GM18502 (cell line): ENCODE measurements at regions not wholly inside any gene's neighbourhood (a gene's known extent, or its start where the extent isn't known, plus 50 kb on each side); places are given as distances from the start of the nearest gene placed in this dataset.

Source experiments
- ATAC-seq: cut with Tn5 transposase; IDR thresholded peaks from one replicate; pipeline ENCODE4 v1.9.1; 2021; ENCODE audit warnings: mild to moderate bottlenecking; ENCODE audit not compliant: unreplicated experiment, poor library complexity

DNA sequence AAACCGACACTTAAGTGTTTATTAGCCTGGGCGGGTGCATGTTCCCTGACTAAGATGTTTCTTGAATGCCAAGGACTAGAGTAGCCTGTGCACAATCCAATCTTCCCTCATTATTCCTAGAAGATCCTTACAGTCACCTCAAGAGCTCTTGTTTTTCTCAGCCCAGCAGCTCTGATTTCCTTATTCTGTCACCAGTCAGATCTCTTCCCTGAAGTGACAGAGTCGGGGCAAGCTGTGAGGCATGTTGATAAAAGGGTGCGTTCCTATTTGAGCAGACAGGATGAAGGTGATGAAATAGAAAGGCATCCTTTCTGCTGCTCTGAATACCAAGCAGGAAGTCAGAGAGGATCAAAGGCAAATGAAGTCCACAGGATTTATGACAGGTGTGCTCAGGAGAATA is 125.6 kb upstream of the MCTP2 start:
- ATAC-seq, result no peak

DNA sequence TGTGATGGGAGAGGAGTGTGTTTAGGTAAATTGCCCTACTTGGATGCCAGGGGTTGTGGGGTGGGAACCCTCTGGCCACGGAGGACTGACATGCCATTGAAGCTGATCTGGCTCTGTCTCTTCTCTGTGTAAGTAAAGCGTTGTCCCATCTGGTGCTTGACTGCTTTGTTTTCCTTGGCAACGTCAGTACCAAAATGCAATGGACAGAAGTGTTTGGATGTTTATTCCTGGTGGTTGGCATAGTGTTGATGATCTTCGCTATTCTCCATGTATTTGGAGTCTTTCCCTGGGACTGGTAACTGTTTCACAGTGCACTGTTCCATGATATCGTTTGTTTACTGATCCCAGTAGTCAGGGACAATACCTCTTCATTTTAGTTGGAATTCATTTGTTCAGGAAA is 130.5 kb upstream of the MCTP2 start:
- no peak for ATAC-seq

DNA sequence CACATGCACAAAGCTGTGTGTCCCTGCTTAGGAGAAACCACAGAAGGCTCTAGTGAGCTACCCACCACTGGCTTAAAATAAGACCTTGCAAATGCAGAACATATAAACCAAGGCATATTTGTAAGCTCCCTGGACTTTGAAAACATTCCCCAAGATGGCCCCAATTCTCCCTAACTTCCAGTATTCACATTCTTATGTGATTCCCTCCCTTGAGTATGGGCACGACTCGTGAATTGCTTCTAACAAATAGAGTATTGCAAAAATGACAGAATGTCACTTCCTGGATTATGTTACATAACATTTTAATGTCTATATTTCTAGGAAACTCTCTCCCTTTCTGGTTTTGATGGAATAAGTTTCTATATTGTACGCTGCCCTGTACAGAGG is 131.8 kb upstream of the MCTP2 start:
- no peak for ATAC-seq

DNA sequence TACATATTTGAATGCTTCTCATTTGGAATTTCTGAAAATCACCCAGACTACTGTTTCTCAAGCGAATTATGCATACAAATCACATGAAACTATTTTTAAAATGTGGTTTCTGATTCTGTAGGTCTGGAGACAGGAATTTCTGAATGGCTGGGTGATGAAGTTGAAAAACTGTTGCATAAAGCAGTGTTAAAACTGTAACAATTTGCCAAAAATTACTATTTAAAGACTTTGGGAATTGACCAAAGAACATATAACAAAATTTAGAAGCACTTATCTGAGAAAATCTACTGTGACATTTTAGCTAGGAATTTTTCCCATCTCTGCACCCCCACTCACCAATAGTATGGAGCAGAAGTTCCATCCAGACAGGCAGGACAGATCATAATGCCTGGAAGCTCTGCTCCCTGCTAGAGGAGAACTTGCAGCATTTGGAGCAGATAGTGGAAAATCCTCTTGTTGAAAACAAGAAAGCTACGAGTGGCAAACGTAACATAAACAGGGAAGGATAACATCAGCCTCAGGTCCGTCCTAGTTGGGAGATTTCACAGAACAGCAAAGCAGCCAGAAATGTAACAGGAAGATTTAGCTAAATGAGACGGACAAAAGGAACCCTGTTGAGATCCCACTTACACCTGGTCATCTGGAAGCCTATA is 132.3 kb upstream of the MCTP2 start:
- no peak for ATAC-seq

DNA sequence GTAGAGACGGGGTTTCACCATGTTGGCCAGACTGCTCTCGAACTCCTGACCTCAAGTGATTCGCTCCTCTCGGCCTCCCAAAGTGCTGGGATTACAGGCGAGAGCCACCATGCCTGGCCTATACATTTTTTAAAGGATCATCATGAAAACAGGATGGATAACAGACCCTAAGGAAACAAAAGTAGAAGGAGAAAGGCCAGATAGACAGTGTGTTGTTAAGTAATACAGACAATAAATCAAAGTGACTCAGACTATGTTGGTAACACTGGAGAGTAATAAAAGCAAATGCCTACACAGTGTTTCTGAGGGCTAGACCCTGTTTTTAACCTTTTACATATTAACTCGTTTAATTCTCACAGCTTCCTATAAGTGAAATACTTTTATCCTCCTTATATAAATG is 133.8 kb upstream of the MCTP2 start:
- ATAC-seq, result no peak

DNA sequence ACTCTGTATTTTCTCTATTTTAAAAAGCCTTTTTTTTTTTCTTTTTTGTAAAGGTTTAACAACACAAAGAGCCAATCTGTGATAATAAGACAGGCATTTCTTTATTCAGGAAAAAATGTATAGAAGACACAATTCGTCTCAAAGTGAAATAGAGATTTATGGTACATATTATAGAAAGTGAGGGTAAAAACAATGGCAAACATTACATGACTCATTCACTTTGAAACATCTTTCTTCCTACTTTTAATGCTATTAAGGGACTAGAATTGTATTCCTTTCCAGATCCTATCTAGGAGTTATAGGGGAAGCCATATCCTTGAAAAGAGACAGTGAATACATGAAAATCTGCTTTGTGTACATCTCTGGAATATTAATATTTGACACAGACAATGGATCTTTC is 137.1 kb upstream of the MCTP2 start:
- no peak for ATAC-seq

DNA sequence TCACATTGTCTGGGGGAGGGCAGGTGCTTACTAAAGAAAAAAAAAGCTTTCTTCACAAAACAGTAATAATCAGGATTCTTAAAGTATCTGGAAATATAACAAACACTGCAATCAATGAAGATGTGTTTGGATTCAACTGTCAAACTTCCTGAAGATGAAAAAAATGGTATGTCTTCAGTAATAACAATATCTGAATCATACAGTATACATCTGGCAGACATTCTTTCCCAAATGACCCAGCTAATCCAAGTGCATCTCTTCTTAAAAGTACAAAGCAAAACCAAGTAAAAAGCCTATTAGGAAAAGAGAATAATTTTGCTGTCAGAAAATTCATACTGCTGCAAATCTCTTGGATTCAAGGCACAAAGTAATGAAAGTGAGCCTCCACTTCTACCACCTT is 145.0 kb upstream of the MCTP2 start:
- no peak for ATAC-seq

DNA sequence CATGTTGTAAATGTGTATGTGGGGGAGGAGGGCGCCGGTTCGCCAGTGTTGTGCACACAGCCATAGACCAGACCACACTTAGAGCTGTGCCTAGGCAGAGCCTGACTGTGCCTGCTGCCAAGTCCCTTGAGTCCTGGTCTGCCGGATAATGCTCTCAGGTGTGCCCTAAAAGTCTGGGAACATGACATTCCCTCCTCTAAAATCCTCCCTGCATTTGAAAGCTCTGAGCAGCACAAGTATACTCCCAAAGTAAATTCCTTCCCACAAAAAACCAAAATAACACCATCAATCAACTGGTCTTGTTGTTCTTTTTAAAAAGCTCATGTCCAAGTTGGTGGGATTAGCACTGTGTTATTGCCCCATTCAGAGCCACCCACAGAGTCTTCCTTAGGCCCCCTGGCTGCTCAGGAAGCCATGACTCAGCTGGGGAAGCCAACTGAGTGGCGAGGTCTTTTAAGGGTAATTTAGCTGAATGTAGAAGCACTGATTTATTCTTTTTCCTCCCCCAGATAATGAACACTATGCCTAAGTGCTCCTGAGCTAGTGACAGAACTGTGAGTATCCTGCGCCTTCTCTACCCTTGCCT is 147.8 kb upstream of the MCTP2 start:
- no peak for ATAC-seq

DNA sequence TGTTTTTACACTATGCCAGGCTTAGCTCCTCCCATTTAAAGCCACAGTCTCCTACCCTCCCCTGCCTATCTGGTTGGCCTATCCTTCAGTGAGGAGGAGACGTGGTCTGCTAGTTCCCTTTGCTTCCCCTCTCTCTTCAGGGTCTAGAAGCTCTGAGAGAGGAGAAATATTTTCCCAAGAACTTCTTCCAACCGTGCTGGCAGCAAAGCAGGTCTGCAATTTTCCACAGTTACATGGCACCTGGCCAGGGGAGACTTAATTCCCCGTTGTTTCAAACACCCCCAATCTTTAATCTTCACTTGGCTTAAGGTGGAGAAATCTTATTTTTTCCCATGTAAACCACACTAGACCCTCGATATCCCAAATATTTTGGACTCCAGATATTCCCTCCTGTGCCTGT is 149.5 kb upstream of the MCTP2 start:
- no peak for ATAC-seq

DNA sequence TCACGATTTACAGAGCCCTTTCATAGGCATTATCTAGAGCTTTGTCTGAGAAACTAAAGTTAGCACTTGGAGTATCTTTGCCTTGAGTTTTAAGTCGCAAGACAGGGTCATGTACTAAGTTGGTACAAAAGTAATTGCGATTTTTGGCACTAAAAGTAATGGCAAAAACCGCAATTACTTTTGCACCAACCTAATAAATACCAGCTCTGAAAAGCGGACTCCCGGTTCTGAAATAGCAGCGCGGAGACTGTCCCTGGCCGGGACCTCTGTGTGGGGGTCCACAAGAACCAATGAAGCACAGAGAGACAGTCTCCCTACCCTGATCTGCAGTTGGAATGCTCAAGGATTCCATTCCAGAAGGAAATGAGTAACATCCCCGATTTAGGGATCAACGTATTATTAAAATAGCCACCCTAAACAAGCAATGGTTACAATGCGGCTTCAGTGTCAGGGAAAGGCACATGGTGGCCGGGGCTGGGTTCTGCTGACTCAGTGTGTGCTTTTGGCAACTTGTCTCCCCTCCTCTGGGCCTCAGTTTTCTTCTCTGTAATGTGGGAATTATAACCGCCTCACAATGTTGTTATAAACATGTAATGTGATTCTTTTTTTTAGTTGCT is 150.3 kb upstream of the MCTP2 start:
- no peak for ATAC-seq

DNA sequence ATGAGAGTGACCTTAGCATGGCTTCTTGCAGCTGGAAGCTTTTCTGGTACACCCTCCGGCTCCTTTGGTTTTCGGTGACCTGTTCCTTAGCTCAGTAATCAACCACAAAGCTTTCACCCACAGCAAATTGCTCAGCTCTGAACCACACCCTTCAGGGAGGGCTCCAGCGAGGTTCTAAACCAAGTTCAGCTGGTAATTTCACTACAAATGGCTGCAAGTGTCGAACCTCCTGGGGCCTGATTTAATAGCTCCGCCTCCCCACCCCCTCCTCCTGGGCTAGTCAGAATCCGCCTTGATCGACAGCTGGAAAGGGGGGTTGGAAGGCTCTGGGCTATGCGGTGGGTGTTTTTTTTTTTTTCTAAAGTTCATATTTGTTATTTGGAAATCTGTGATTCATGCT is 150.9 kb upstream of the MCTP2 start:
- no peak for ATAC-seq

DNA sequence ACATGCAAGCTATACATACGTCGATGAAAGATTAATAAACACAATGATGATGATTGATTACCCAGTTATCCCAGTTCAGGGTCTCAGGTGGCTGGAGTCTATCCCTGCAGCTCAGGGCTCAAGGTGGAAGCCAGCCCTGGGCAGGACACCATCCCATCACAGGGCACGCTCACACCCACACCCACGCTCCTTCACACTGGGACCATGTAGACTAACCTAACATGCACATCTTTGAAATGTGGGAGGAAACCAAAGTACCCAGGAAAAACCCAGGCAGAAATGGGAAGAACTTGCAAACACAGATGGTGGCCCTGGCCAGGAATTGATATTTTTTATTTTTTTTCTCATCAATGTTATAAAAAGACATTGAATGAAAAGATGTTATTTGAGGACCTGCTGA is 151.4 kb upstream of the MCTP2 start:
- no peak for ATAC-seq

DNA sequence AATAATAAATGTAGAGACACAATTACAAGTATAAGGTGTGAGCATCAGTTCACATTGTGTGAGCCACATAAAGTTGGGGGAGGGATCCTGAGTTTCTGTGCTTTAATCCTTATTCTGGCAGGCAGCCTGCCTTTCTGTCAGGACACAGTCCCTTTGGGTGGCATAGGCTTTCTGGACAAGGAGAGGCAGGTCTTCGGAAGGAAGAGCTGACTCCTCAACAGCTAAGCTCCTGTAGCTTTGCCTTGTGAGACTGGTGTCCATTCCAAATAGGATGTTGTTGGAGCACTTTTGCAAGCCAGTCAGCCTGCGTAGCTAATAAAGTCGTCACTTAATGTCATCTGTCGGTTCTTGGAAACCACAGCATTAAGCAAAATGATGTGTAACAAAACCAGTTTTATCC is 151.9 kb upstream of the MCTP2 start:
- ATAC-seq, result no peak

DNA sequence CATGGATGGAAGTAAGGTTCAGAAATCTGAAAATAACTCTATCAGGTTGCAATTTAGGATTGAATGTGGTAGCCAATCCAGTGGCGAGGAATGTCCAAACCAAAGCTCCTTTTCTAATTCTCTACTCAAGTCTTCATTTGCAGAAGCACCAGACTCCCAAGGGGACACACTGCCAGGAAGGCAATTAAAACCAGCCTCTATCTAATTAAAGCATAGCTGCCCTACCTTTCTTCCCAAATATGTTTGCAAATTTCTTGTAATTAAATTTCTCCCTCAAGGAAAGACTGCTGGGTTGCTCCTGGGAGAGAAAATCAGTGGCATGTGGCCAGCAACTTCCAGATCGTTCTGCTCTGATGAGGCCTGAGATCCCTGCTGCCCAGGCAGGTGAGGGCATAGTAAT is 153.4 kb upstream of the MCTP2 start:
- ATAC-seq, result no peak

DNA sequence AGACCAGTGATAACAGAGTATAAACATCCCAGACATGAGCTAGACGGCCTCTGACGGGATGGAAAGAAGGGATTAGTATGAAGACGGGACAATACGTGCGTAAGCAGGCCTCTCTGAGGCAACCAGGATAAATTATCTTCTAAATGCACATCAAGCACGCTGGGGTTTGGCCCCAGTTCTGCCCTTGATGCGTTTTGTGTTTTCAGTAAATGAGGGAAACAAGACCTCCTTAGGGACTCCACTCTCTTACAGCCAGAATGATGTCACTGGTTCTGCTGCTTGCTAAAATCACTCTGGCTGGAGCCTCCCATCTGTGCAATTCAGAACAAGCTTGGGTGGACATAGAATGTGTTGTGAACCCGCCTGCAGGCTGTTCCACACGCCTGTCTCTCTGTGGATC is 156.0 kb upstream of the MCTP2 start:
- ATAC-seq, result no peak

DNA sequence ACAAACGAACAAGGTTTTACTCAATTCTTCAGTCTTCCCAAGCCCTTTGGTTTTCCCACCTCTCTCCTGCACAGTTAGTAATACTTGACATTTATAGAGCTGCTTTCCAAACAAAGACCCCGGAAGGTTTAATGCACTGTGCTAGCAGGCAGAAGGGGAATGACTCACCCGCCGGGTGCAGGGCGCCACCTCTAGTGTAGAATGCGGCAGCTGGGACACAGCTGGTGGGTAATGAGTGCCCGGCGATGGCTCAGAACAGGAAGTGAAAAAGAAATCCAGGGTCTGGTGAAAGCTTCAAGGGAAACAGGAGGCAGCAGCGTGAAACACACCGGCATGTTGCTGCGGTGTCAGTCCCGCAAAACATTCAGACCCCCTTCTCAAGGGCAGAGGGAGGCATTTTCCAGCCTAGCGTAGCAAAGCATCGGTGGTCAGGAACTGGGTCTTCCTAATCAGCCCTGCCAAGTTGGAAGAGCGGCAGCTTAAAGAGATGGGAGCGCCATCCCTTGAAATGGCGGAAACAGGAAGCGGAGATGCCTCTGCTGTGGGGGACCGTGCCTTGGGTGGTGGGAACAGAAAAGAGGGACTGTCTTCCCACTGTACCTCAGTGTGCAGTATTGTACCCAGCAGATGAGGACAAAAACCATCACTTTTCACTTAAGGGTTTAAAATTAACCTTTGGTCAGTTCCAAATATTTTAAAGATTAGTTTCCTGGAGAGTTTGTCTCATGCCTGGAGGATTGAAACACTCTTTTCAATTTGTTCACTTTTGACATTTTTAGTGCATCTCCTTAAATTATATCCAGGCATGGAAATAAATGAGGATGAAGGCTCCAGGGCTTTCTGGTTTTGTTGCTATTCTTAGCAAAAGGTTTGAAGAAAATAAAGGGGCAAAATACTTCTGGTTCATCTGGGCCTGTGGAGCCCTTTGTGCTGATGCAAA is 160.7 kb upstream of the MCTP2 start:
- no peak for ATAC-seq

DNA sequence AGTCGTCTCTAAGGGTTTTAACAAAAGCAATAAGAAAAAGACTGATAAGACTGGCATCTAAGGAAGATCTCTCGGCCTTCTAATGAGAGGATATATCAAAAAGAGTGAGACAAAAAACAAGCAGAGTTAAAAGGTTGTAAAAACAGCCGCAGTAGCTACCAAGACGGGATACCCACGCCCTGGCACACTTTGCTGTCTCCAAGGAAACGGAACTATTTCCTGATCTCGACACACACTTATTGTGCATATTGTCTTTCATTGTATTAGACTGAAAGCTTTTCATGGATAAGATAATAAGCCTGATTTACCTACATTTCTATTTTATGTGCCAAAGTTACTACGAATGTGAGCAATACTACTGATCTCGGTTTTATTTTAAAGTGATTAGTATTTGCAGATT is 161.5 kb upstream of the MCTP2 start:
- ATAC-seq, result no peak

DNA sequence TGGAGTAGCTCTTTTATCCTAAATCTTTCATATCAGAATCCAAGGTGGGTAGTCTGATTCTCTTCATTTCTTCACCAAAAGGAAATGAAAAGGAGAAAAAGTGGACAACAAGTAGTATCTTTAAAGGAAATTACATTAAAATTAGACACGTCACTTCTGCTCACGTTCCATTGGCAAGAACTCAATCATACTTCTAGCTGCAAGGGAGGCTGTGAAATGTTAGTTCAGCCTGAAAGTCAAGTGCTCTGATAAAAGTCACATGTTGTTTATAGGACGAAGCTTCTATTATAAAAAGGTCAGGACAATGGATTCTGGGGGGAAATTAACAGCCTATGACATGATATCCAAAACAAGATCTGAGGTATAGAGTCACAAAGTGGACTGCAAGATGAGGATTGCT is 164.6 kb upstream of the MCTP2 start:
- ATAC-seq, result no peak

DNA sequence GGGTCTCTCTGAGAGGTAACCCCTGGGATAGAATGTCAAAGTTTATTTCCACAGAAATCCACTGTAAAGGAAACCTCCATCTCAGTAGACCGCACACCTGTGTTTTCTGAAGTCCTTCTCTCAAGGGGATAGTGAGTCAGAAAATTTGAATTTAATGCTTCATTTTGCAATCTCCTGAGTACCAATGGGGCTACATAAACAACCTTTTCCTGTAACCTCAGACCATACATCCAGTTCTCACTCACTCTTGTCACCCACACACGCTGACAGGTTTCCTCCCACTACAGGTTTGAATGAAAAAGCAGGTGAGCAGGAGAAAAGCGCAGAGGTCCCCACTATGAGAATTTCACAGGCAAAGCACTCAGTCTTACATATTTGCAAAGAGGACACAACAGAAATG is 165.3 kb upstream of the MCTP2 start:
- ATAC-seq, result no peak

DNA sequence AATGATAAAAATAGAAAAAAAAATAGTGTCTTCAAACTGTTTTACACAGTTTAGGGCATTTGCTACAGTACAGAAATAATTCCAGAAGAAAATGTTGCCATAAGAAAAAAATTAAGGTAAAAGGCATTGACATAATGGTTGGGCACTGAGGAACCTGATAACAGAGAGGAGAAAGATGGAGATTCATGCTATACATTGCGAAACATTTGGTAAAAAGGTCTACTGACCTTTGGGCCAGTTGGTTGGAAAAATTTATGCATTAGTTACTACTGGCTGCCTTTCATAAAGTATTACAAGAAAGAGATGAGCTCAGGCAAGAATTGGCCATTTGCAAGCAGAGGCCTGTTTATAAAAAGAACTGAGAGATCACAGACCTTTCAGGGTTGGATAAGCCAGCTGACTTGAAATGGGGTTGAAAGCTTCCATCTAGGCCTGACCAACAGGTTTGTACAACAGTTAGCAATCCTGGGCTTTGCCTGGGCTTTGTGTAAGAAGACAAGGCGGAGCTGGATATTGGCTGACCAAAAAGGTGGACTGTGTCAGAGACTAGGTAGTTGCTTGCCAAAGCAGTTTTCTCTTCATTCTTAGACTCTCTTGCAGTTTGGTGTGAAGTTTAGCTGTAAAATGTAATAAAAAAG is 166.6 kb upstream of the MCTP2 start:
- no peak for ATAC-seq

DNA sequence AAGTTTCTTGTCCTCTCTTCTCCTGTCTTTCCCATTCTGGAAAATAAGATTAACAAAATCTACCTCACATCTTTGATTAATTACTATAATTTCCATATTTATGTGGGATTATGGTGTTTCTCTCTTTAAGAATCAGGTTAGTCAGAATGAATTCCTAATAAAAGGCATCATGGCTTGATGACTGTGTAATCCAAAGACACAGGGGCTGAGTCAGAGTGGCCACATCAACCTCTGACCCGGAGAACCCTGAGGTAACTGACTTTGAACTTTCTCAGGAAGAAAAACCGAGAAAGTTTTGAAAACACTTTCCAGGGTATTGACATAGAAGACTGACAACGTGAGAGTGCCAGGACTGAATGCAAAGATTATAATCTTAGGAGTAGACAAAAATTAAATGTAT is 170.3 kb upstream of the MCTP2 start:
- ATAC-seq, result no peak
